ENCODE measurements at regions not wholly inside any gene's neighbourhood (a gene's known extent, or its start where the extent isn't known, plus 50 kb on each side); places are given as distances from the start of the nearest gene placed in this dataset.

- TF ChIP-seq, protein P1, sequence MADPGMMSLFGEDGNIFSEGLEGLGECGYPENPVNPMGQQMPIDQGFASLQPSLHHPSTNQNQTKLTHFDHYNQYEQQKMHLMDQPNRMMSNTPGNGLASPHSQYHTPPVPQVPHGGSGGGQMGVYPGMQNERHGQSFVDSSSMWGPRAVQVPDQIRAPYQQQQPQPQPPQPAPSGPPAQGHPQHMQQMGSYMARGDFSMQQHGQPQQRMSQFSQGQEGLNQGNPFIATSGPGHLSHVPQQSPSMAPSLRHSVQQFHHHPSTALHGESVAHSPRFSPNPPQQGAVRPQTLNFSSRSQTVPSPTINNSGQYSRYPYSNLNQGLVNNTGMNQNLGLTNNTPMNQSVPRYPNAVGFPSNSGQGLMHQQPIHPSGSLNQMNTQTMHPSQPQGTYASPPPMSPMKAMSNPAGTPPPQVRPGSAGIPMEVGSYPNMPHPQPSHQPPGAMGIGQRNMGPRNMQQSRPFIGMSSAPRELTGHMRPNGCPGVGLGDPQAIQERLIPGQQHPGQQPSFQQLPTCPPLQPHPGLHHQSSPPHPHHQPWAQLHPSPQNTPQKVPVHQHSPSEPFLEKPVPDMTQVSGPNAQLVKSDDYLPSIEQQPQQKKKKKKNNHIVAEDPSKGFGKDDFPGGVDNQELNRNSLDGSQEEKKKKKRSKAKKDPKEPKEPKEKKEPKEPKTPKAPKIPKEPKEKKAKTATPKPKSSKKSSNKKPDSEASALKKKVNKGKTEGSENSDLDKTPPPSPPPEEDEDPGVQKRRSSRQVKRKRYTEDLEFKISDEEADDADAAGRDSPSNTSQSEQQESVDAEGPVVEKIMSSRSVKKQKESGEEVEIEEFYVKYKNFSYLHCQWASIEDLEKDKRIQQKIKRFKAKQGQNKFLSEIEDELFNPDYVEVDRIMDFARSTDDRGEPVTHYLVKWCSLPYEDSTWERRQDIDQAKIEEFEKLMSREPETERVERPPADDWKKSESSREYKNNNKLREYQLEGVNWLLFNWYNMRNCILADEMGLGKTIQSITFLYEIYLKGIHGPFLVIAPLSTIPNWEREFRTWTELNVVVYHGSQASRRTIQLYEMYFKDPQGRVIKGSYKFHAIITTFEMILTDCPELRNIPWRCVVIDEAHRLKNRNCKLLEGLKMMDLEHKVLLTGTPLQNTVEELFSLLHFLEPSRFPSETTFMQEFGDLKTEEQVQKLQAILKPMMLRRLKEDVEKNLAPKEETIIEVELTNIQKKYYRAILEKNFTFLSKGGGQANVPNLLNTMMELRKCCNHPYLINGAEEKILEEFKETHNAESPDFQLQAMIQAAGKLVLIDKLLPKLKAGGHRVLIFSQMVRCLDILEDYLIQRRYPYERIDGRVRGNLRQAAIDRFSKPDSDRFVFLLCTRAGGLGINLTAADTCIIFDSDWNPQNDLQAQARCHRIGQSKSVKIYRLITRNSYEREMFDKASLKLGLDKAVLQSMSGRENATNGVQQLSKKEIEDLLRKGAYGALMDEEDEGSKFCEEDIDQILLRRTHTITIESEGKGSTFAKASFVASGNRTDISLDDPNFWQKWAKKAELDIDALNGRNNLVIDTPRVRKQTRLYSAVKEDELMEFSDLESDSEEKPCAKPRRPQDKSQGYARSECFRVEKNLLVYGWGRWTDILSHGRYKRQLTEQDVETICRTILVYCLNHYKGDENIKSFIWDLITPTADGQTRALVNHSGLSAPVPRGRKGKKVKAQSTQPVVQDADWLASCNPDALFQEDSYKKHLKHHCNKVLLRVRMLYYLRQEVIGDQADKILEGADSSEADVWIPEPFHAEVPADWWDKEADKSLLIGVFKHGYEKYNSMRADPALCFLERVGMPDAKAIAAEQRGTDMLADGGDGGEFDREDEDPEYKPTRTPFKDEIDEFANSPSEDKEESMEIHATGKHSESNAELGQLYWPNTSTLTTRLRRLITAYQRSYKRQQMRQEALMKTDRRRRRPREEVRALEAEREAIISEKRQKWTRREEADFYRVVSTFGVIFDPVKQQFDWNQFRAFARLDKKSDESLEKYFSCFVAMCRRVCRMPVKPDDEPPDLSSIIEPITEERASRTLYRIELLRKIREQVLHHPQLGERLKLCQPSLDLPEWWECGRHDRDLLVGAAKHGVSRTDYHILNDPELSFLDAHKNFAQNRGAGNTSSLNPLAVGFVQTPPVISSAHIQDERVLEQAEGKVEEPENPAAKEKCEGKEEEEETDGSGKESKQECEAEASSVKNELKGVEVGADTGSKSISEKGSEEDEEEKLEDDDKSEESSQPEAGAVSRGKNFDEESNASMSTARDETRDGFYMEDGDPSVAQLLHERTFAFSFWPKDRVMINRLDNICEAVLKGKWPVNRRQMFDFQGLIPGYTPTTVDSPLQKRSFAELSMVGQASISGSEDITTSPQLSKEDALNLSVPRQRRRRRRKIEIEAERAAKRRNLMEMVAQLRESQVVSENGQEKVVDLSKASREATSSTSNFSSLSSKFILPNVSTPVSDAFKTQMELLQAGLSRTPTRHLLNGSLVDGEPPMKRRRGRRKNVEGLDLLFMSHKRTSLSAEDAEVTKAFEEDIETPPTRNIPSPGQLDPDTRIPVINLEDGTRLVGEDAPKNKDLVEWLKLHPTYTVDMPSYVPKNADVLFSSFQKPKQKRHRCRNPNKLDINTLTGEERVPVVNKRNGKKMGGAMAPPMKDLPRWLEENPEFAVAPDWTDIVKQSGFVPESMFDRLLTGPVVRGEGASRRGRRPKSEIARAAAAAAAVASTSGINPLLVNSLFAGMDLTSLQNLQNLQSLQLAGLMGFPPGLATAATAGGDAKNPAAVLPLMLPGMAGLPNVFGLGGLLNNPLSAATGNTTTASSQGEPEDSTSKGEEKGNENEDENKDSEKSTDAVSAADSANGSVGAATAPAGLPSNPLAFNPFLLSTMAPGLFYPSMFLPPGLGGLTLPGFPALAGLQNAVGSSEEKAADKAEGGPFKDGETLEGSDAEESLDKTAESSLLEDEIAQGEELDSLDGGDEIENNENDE (IDR thresholded peaks at IDR 0.05; ENCODE audit: insufficient replicate concordance, low read length), result no peak
- TF ChIP-seq ATF2 (IDR thresholded peaks at IDR 0.05; ENCODE audit: low read length) (no peak), CBX5 (IDR thresholded peaks at IDR 0.05; ENCODE audit: low read depth, low read length) (no peak), JUN (IDR thresholded peaks at IDR 0.05; ENCODE audit: low read depth, low read length) (no peak), CTBP2 (IDR thresholded peaks at IDR 0.05; ENCODE audit: borderline replicate concordance, insufficient read depth, insufficient read length, low read length) (no peak), NANOG (IDR thresholded peaks at IDR 0.05; ENCODE audit: insufficient read depth, low read depth, low read length, poor library complexity, severe bottlenecking) (no peak), SIRT6 (IDR thresholded peaks at IDR 0.05; ENCODE audit: low read length) (no peak), TAF7 (optimal IDR thresholded peaks at IDR 0.05; ENCODE audit: borderline replicate concordance, low read depth, low read length) (no peak)
- TF ChIP-seq, protein P2, sequence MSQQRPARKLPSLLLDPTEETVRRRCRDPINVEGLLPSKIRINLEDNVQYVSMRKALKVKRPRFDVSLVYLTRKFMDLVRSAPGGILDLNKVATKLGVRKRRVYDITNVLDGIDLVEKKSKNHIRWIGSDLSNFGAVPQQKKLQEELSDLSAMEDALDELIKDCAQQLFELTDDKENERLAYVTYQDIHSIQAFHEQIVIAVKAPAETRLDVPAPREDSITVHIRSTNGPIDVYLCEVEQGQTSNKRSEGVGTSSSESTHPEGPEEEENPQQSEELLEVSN (IDR thresholded peaks at IDR 0.05), result no peak
These were observed 64.3 kb upstream of the UNC93A start (continued) for GRCh38 chr6:167226791-167227190.

All from H1 (cell line).